GM19463 (cell line): ENCODE measurements at regions not wholly inside any gene's neighbourhood (a gene's known extent, or its start where the extent isn't known, plus 50 kb on each side); places are given as distances from the start of the nearest gene placed in this dataset.

Experiments used
- ATAC-seq: cut with Tn5 transposase; IDR thresholded peaks from one replicate; pipeline ENCODE4 v1.9.1; 2021; ENCODE audit warnings: mild to moderate bottlenecking, moderate library complexity; ENCODE audit not compliant: unreplicated experiment

- no peak for ATAC-seq
Measured at GRCh38 chr3:132232231-132232792, 84.9 kb upstream of the ACP3 start.

DNA sequence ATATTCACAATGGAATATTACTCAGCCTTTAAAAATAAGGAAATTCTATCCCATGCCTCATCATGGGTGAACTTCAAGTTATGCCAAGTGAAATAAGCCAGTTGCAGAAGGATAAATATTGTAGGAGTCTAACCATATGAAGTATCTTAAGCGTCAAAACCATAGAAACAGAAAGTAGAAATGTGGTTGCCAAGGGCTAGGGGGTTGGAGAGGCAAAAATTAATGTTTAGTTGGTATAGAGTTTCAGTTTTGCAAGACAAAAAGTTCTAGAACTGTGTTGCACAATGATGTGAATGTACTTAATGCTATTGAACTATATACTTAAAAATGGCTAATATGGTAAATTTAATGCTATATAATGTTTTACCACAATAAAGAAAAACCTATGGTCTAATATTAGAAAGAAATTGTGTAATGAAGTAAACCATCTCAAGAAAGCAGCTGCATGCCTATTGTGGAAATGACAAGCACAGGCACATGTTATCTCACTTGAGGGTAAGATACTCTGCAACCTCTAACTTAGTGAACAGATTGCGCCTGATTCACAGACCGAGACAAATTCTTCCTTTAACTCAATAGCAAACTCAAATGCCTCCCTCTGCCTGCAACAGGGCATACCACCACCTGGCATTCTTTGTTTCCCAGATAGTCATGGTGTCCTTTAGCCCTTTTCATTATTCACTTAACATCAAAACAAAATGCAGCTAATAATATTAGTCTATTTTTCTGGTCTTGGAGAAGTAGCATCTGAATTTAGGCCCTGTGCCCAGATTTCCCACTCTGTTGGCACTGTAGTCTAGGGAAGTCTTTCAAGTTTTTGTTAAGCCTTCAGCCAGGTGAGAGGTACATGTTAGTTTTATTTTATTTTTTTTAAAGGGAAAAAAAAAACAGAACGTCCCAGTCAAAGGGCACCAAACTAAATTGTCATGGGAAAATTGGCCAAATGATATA lies 80.2 kb upstream of the ACP3 start:
- peak; percentile 77 for ATAC-seq

GRCh38 chr3:132237652-132238032 lies 79.6 kb upstream of the ACP3 start:
- ATAC-seq: no peak

- no peak for ATAC-seq
Measured at GRCh38 chr3:132239587-132239986, 77.6 kb upstream of the ACP3 start.

DNA sequence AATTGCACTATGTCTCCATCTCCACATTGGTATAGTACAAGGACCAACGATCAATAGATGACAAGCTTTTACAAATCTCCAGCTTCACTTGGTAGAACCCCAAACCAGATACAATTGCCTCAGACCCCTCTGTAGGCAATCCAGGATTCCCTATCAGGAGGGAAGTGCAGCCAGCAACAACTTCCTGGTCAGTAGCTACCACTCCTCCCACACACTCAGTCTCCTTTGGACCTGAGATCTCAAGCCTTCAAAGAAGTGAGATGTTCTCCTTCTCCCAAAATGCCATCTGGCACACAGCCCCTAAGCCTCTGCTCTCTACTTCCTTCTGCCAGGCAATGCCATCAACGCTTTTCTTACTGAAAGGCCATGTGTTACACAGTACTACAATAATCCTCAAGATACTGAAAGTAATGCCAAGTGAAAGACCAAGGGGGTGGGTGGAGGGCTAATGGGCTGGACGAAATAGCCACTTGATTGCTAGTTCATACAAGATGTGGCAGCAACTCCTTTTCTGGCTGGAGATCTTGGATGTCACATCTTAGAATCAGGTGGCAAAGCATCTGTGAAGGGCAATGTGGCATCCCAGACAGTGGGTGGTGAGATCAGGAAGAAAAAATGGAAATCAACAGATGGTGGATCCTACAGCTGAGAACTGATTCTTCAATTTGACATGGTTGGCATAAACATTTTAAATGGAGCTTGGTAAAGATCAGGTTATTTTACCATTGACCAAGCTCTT lies 75.3 kb upstream of the ACP3 start:
- ATAC-seq: no peak

DNA sequence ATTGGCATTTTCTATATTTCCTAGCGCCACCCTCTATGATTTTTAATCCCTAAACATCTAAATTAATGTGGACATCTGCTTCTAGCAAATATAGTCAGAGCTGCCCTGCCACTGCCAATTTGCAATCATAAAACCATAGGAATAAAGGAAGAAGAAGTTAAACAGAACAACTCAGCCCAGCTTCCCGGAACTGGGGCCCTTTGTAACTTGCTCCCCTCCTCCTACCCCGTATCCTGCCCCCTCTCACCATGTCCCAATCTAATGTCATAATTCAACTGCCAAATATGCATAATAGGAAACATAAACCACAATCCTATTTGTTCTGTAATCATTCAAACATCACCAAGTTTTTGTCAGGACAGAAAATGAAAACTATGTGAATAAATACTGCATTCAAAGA lies 74.4 kb upstream of the ACP3 start:
- no peak for ATAC-seq

DNA sequence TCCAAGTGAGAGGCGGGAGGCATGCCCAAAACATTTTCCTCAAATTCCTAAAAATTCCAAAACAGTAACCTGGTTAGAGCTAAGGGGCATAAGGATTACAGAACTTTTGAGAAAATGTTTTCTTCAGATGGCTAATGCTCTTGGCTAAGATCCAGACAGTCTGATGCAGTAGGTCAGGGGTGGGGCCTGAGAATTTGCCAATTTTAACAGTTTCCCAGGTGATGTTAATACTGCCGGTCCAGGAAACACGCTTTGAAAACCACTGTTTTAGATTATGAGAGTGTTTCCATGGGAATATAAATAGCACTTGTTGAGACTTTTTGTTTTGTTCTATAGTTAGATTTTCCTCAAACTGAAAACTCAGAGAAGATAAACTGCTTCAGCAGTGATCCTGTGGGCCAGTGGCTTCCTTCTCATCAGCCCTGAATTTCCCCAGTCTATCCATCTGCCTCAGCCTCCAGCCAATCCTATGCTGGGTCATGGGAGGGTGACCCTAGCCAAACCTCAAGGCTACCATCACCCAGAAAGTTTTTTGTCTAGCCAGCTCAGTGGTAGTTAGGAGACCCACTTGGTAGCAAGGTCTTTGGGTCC lies 71.6 kb upstream of the ACP3 start:
- ATAC-seq: no peak

GRCh38 chr3:132246212-132246611 lies 71.0 kb upstream of the ACP3 start:
- ATAC-seq: no peak

DNA sequence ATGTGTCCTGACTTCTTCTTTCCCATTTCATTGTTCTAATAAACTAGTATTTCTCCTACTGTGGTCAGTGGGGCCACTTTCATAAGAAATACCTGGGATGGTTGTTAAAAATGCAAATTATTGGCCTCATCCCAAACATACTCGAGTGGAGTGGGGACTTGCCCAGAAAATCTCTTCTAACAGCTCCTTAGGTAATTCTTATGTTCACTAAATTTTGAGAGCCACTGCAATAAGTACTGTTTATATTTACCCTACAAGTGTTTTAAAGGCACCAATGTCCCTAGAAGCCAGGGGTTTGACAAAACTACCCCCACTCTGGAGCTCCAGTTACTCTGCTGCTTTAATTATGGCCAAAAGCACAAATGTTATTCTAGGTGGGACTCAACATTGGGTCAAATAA lies 70.0 kb upstream of the ACP3 start:
- ATAC-seq: no peak

DNA sequence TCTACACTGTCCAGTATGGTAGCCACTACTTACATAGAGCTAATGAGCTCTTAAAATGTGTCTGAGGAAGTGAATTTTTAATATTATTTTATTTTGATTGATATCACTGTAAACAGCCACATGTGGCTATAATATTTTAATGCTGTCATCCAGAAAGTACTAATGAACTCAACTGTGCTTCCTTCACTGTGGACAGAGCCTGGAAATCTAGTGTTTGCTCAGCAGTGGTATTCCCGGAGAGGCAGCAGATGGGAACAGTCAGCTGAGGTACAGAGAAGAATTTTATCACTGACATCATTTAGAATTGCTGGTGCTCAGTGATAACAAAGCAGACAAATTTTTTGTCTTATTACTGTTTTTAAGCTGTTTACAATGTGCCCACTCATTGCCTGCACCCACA lies 68.7 kb upstream of the ACP3 start:
- ATAC-seq: no peak

DNA sequence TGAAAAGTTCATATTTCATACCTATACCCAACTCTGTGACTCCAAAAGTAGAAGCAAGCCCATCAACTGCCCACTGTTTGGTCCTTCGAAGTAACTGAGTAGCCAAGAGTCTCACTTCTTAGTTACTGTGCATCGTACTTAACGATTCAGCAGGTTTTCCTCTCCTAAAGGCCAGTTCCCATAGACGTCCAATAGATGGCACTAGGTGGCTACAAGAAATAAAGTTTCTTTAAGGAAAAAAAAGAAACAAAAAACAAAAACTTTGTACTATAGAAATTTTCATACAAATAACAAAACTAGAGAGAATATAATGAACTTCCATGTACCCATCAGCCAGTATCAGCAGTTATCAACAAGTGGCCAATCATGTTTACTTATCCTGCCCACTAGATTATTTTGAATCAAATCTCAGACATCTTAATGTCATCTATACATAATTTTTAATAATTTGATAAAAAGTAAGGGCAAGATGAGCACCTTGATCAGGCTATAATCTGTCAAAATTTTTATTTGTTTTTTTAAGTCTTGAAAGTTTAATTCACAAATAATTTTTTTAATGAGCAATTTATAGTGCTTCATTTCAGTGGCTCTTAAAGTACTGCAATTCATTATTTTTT lies 63.8 kb upstream of the ACP3 start:
- peak; percentile 58 for ATAC-seq

DNA sequence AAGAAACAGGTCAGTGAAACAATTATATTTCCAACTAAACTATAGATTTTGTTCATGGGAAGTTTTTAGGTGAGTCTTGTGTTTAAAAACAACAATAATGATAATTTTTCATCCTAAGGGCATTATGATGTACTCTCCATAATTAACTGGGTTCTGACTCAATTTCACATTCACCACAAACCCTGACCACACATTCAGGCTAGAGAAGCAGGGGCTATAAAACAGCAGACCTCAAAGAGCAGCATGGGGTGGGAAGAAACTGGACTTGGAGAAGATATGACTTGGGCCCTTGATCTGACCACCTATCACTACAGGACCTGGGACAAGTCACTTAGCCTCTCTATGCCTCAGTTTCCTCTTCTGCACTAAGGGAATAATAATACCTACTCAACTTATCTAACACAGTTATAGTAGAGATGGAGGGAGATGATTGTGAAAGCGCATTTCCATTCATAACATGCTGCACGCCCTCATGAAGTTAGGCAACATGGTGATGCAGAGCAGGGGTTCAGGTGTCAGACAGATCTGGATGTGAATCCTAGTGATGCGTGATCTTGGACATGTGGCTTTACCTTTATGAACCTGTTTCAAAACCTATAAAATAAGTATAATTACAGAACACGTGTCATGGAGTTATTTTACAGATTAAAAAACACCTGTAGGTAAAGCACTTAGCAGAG lies 63.0 kb upstream of the ACP3 start:
- no peak for ATAC-seq

GRCh38 chr3:132255041-132255745 lies 62.0 kb upstream of the ACP3 start:
- ATAC-seq: no peak

- ATAC-seq: no peak
Measured at GRCh38 chr3:132256989-132257388, 60.2 kb upstream of the ACP3 start.

DNA sequence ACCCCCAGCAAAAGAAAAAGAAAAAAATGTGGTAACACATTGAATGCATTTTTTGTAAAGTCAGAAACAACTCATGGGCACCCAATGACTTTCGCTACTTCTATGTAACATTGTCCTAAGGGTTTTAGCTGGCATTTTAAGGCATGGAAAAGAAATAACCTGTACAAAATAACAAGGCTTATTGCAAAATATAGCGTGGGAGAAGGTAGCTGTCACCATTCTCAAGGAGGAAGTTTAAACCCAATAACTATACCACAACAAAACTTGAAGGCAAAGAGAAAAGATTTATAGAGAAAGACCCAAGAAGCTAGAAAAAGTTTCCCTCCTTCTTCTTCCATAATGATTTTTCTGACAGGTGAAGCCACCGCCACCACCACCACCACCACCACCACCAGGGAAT lies 55.7 kb upstream of the ACP3 start:
- no peak for ATAC-seq

- no peak for ATAC-seq
Measured at GRCh38 chr3:132262305-132262704, 54.9 kb upstream of the ACP3 start.

DNA sequence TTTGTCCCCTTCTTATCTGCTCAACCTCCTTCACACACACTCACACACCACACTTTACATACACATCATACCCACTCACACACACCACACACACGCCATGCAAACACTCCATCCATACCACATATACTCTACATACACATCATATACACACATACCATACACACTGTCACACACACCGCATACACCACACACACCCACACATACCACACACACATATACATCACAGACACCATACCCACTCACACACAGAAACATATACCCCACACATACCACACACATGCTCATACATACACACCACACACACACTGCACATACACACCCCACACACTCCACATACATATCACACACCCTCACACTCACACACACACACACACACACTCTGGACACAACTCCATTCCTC lies 54.3 kb upstream of the ACP3 start:
- no peak for ATAC-seq

DNA sequence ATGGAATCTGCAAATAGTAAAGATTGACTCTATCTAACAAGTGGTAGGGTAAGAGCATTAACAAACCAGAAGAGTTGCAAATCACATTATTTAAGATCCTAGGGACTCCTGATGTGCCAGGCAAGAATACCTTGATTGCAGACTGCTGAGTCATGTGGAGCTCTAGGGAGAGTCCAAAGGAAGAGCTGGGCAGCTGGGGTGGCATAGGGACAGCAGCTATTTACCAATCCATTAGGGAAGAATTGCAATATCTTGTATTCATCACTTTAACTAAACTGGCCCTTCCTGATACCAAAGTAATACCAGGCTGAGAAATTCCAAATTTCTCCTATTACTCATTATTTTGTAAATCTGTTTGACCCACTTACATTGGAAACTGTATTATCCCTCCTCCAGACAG lies 52.2 kb upstream of the ACP3 start:
- ATAC-seq: no peak

DNA sequence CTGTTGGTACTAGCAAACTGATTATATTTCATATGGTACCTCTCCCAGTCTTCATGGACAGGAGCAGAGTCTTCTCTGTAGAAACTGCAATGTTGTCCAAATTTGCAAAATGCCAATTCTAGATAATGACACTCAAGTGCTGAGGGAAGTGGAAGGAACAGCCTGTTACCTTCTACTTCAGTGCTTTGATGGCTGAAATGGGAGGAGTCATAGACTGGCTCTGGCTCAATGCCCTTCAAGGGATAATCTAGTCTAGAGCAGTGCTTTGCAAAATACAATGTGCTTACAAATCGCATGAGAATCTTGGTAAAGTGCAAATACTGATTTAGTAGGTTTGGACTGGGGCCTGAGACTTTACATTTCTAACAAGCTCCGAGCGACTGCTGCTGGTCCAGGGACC lies 51.7 kb upstream of the ACP3 start:
- ATAC-seq: no peak
